Dendritic cell treated with granulocyte-macrophage colony-stimulating factor and Interleukin-4, amounts not matched to agents 40 ng/mL and 50 ng/mL, for 4 days (primary cell): ENCODE measurements at regions not wholly inside any gene's neighbourhood (a gene's known extent, or its start where the extent isn't known, plus 50 kb on each side); places are given as distances from the start of the nearest gene placed in this dataset.

Source experiments
- H3K27ac Mint-ChIP-seq: one replicate; pipeline ENCODE4 v1.8.0; 2022; ENCODE audit warnings: mild to moderate bottlenecking, mixed read lengths
- H3K27me3 Mint-ChIP-seq: one replicate; pipeline ENCODE4 v1.8.0; 2022; ENCODE audit warnings: mild to moderate bottlenecking, mixed read lengths
- H3K36me3 Mint-ChIP-seq: one replicate; pipeline ENCODE4 v1.8.0; 2022; ENCODE audit warnings: low read depth, mixed read lengths
- H3K4me1 Mint-ChIP-seq: one replicate; pipeline ENCODE4 v1.8.0; 2022; ENCODE audit warnings: low read depth, mixed read lengths
- H3K4me3 Mint-ChIP-seq: one replicate; pipeline ENCODE4 v1.8.0; 2022; ENCODE audit warnings: mild to moderate bottlenecking, moderate library complexity, mixed read lengths
- H3K9me3 Mint-ChIP-seq: one replicate; pipeline ENCODE4 v1.8.0; 2022; ENCODE audit warnings: mixed read lengths
- intact Hi-C: fragments of 100-400 bp; cut with micrococcal nuclease; formaldehyde crosslinking; loops from one replicate; pipeline ENCODE4 v1.15.0; 2022

DNA sequence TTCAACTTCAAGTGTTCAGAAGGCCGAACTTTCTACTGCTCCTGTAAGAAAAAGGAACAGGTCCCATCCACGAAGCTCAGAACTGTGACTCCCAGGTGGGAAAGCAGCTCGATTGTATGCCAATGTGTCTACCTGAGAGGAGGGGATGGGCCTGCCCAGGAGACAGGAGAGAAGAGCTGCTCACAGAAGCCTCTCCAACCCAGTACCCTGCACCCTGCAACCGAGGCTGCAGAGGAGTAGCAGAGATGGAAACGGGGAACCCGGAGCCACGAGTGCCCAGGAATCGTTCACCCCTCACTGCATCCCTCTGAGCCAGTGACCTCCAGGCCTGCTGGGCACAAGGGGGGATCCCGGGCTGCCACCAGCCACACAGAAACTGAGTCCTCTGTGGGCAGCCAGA lies 86.5 kb upstream of the PRR23E start:
- H3K4me1 Mint-ChIP-seq, result no peaks in the 10 kb centered on the region
- H3K27me3 Mint-ChIP-seq, result peaks cover 5% of the 10 kb centered on the region
- intact Hi-C loops, result no loop called here
- H3K9me3 Mint-ChIP-seq, result peaks cover 5% of the 10 kb centered on the region
- no peak overlapping the region for H3K4me3 Mint-ChIP-seq
- no peak overlapping the region for H3K27ac Mint-ChIP-seq
- no peaks in the 10 kb centered on the region for H3K36me3 Mint-ChIP-seq

DNA sequence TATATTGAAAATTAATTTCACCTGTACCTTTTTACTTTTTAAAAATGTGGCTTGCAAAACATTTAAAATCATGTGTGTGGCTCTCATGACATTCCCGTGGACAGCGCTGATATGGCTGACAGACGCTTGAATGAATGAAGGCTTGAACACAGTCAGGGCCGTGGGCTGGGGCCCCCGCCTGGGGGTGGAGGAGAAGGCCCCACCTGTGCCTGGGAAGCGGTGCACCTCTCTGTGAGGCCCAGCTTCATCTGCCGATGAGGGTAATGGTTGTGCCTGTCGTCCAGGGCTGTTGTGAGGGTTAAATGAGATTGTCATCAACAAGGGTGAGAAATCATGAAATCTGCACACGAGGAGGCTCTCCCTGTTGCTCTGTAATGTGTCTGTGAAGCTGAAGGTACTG lies 85.9 kb upstream of the PRR23E start:
- Mint-ChIP-seq H3K27ac (no peak overlapping the region), H3K4me1 (no peaks in the 10 kb centered on the region), H3K9me3 (peaks cover 8% of the 10 kb centered on the region), H3K4me3 (no peak overlapping the region), H3K27me3 (peaks cover 5% of the 10 kb centered on the region), H3K36me3 (no peaks in the 10 kb centered on the region)
- intact Hi-C loops, result no loop called here

DNA sequence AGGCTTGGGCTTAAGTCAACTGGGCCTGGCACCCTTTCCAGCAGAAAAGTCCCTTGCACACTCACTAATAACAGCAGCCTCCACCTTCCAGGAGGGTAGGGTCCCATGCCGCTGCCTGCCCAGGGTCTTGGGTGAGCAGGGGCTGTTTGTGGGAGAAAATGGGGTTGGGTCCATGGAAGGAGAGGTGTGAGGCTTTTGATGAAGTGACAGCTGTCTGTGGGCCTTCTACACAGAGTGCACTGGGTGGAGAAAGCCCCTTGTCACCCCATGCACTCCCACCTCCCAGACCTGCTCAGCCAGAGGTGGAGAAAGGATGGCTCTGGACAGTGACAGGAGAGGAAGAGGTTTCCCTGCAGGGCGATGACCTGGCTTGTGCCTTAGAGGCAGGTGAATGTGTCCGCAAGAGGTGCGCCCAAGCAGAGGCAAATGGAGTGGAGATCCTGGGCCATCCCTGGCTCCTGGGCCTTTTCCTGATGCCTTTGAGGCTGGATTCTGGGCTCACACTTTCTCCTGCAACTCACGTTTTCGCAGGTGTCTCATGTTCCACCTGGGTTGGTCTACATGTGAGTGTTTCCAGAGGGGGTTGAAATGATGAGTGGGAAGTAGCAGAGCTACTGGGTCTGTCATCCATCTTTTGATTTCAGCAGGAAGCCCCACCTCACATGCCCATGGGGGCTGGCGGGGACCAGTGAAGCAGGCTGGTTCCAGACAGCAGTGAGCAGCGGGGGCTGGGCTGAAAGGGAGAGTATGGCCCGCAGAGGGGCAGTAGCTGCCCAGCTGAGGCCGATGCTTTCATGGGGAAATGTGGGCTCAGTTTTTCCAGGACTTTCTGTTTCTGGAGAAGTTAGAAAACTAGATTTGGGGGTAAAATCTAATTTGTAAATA lies 85.2 kb upstream of the PRR23E start:
- H3K4me3 Mint-ChIP-seq, result no peak overlapping the region
- H3K27me3 Mint-ChIP-seq, result peaks cover 5% of the 10 kb centered on the region
- intact Hi-C loops, result no loop called here
- no peak overlapping the region for H3K27ac Mint-ChIP-seq
- no peaks in the 10 kb centered on the region for H3K36me3 Mint-ChIP-seq
- H3K9me3 Mint-ChIP-seq, result peaks cover 15% of the 10 kb centered on the region
- no peaks in the 10 kb centered on the region for H3K4me1 Mint-ChIP-seq

DNA sequence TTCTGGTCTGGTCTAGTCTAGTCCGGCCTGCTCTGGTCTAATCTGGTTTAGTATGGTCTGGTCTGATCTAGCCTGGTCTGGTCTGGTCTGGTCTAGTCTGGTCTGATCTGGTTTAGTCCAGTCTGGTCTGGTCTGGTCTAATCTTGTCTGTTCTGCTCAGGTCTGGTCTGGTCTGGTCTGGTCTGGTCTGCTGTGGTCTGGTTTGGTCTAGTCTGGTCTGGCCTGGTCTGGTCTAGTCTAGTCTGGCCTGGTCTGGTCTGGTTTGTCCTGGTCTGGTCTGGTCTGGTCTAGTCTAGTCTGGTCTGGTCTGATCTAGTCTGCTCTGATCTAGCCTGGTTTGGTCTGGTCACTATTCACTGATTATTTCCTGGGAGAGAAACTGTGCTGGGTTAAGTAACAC lies 84.1 kb upstream of the PRR23E start:
- Mint-ChIP-seq H3K4me3 (no peak overlapping the region), H3K36me3 (no peaks in the 10 kb centered on the region), H3K27ac (no peak overlapping the region), H3K4me1 (no peaks in the 10 kb centered on the region), H3K9me3 (peaks cover 19% of the 10 kb centered on the region), H3K27me3 (peaks cover 5% of the 10 kb centered on the region)
- intact Hi-C loops, result no loop called here

DNA sequence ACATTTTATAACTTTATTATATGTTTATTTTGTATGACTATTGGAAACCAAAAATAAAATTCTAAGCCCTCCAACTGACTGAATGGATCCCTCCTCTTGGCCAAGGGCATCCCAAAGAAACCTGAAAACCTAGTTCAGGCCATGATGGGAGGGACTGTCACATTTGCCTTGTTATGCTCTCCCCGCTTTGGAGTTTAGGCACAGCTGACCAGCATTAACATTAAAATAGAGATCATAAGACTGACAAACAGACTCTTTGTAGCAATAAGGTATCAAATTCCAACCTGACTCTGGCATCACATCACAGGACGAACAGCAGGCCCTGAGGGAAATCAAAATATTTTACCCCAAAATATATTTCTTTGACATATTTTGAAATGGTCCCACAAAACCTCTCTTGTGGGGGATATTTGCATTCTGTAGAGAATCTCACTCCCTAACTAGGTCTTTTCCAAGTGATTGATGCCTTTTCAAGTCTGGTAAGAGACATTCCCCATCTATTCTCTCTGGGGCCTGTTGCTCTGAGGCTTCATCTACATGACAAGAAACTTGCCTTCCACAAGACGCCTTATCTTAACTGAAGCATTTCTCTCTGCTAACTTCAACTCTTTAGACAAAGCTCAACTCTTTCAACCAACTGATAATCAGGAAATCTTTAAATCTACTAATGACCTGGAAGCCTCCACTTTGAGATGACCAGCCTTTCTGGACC lies 81.8 kb upstream of the PRR23E start:
- intact Hi-C loops, result no loop called here
- Mint-ChIP-seq H3K27ac (no peak overlapping the region), H3K4me1 (no peaks in the 10 kb centered on the region), H3K9me3 (peaks cover 28% of the 10 kb centered on the region), H3K4me3 (no peak overlapping the region), H3K27me3 (peaks cover 4% of the 10 kb centered on the region), H3K36me3 (no peaks in the 10 kb centered on the region)

DNA sequence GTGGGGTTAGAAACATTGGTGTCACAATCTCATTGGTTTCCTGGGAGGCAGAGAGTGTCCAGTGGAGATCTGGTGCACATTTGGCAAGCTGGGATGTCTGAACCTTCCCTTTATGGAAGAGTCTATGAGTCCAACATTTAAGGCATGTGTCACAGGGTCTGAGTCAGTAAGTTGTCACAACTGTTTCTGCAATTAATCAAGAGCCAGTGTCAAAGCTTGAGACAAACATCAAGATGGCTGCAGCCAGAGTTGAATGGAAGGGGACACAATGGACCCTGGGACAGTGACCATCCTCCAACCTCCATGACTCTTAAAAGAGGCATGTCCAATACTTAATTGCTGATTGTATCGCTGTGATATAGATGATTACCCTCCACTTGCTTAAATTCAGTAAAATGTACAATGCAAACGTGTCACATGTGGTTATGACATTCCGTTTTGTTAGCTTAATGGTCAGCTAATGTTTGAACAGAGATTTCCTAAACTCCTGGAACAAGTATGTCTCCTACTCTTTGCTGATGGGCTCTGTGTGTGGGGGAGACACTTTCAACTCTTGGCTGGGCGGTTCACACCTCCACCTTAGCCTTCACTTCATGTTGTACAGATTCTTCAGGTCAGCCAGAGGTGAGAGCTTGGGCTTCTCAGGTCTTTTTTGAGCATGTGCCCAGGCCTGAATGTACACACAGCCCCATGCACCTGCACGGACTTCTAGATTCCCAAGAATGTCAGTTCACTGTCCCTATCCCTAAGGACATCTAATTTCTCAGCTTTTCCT lies 79.9 kb upstream of the PRR23E start:
- Mint-ChIP-seq H3K27ac (no peak overlapping the region), H3K4me1 (no peaks in the 10 kb centered on the region), H3K36me3 (no peaks in the 10 kb centered on the region), H3K4me3 (no peak overlapping the region), H3K9me3 (peaks cover 28% of the 10 kb centered on the region), H3K27me3 (peaks cover 5% of the 10 kb centered on the region)
- intact Hi-C loops, result no loop called here

DNA sequence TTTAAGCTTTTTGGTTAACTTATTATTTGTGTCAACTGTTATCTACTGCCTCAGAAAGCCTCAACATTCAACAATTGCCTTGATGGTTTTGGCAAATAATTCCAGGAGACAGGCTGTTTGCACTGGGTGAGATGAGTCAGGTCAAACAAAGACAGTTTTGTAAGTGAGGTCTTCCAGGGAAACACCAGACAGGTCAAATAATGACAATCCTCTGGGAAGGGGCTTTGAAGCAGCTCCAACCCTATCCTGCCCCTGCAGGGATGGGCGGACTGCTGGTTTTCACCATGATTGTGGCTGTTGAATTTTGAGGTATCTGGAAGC lies 79.4 kb upstream of the PRR23E start:
- no peaks in the 10 kb centered on the region for H3K36me3 Mint-ChIP-seq
- no peaks in the 10 kb centered on the region for H3K4me1 Mint-ChIP-seq
- peaks cover 28% of the 10 kb centered on the region for H3K9me3 Mint-ChIP-seq
- H3K4me3 Mint-ChIP-seq, result no peak overlapping the region
- intact Hi-C loops, result no loop called here
- no peak overlapping the region for H3K27ac Mint-ChIP-seq
- peaks cover 5% of the 10 kb centered on the region for H3K27me3 Mint-ChIP-seq

DNA sequence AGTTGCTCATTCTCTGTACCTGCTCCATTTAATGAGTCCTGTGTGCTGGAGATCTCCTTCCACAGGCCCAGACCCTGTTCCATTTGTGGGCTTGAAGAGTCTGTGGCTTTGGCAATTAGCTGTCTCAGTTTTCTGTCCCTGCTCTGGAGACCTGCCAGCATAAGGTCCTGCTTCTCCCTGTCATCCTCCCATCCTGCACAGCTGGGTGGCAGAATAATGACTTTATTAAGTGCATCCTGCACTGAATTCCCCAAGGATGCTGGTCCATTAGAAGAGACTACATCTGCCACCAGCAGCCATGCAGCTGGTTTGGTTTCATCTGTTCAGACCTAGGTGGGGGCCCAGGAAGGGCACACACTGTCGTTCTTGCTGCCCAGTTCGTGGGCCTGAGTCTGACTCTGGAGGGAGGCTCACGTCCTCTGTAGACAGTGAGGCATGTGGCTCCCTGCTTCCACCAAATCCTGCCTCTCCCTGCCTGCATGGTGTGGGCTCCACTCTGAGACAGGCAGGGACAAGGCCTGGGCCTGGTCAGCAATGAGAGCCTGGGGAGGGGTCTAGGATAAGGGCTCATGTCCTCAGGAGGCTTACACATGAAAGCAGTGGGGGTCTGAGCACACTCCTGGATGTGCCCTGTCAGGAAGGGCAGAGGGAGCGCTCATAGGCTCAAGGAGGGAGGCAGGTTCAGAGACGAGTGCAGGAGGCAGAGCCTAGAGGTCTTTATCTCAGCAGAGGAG lies 78.4 kb upstream of the PRR23E start:
- H3K4me3 Mint-ChIP-seq, result no peak overlapping the region
- no peaks in the 10 kb centered on the region for H3K4me1 Mint-ChIP-seq
- H3K36me3 Mint-ChIP-seq, result no peaks in the 10 kb centered on the region
- H3K27ac Mint-ChIP-seq, result no peak overlapping the region
- peaks cover 5% of the 10 kb centered on the region for H3K27me3 Mint-ChIP-seq
- H3K9me3 Mint-ChIP-seq, result peaks cover 28% of the 10 kb centered on the region
- intact Hi-C loops, result no loop called here

DNA sequence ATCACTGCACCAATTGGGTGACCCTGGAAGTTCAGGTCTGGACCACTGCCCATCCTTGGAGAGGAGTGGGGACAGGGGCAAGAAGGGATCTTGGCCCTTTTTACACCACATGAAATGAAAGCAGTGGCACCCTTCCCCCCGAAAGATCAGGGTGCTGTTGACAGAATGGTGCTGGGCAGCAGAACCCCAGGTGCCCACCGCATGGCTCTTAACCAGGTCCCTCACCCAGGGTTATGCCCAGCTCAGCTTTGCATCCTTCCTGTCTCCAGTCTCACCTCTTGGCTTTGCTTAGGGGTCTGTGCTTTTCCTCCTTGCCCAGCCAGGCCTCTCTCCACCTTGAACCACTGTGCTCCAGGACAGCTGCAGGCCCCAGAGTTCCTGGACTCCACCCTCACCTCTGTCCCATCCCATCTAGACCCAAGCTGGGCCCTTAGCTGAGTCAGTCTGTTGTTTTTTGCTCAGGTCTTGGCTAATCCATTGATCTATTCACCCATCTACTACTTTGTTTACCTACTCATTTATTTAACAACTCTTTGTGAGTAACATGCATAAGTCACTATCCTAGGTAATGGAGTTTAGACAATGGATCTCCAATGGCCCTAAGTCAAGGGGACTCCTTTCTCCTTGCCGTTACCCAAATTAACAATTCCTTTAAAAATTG lies 77.1 kb upstream of the PRR23E start:
- intact Hi-C loops, result no loop called here
- Mint-ChIP-seq H3K4me3 (no peak overlapping the region), H3K9me3 (peaks cover 28% of the 10 kb centered on the region), H3K27ac (no peak overlapping the region), H3K36me3 (no peaks in the 10 kb centered on the region), H3K27me3 (peaks cover 4% of the 10 kb centered on the region), H3K4me1 (no peaks in the 10 kb centered on the region)

DNA sequence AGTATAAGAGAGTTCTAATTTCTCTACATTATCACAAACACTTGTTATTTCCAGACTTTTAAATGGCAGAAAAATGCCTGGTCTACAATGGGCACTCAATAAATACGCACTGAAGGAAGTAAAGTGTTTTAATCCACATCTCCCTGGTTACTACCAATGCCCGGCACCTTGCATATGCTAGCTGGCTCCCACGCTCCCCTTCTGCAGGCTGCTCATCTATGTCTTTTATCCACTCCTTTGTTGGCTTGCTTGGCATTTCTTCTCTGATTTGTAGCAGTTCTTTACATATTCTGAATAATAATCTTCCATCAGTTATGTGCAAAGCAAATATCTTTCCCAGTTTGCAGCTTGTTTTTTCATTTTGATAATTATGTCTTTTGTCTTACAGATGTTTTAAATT lies 74.6 kb upstream of the PRR23E start:
- intact Hi-C loops, result no loop called here
- Mint-ChIP-seq H3K27me3 (peaks cover 4% of the 10 kb centered on the region), H3K4me1 (no peaks in the 10 kb centered on the region), H3K4me3 (no peak overlapping the region), H3K27ac (no peak overlapping the region), H3K9me3 (peaks cover 9% of the 10 kb centered on the region), H3K36me3 (no peaks in the 10 kb centered on the region)

DNA sequence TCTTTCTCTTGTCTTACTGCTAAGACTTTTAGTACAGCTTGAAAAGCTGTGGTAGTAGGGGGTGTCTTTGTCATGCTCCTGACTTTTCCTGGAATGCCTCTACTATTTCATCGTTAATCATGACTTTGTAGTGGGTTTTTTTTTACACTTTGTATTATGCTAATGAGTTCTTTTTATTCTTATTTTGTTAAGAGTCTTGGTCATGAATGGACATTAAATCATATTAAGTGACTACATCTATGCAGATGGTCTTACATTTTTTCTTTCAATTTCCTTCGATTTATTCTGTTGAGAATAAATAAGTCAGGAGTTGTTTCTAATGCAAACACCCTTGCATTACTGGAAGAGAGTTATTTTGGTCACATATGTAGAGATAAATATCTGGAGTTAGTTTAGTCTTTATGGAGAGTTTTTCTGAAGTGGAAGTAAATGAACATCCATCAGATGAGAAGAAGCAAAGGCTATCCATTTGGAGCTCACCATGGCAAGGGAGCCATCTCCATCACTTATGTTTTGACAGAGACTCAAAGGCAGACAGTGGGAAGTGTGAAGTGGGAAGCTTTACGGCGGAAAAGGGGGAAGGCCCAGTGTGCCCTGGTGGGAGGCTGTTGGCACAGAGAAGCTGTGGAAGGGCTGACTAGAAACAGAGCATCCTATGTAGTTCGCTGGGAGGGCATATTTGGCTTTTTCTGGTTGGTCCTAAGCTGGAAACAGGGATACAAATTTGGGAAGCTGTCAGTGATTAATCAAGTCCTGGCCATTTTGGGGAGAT lies 73.1 kb upstream of the PRR23E start:
- H3K4me1 Mint-ChIP-seq, result no peaks in the 10 kb centered on the region
- H3K27me3 Mint-ChIP-seq, result peaks cover 4% of the 10 kb centered on the region
- H3K36me3 Mint-ChIP-seq, result no peaks in the 10 kb centered on the region
- intact Hi-C loops, result no loop called here
- no peaks in the 10 kb centered on the region for H3K9me3 Mint-ChIP-seq
- no peak overlapping the region for H3K27ac Mint-ChIP-seq
- H3K4me3 Mint-ChIP-seq, result no peak overlapping the region

DNA sequence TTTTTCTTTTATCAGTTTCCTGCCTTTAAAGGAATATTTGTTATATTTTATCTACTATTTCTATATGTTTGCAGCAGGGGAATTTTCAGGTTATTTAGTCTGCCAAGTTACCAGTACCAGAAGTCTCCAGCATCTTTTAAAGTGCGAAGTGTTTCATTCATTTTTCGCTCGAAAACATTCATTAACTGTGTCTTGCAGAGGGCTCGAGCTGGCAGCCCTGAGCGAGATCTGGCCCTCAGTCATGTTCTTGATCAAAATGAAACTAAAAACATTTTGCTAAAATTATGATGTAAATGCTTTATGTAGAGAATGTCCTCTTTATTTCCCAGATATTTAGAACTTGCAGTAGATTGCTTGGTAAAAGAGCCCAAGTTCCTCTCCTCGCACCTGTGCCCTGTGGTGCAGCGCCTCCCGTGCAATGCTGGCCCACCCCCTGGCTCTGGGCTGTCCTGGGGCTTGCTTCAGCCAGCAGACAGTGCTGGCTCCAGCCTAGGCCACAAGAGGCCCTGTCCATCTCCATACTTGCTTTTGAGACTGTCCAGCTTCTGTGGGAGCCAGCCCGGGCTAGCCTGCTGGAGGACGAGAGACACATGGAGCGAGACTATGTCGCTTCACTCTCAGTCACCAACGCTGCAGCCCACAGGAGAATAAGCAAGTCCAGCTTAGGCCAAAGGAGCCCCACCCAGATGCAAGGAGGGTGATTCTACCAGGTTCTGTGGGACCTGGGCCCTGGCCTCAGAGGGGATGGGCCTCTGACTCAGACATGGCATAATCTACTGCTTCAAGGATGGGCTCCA lies 71.9 kb upstream of the PRR23E start:
- intact Hi-C loops, result no loop called here
- Mint-ChIP-seq H3K4me1 (no peaks in the 10 kb centered on the region), H3K9me3 (no peaks in the 10 kb centered on the region), H3K4me3 (no peak overlapping the region), H3K27me3 (peaks cover 4% of the 10 kb centered on the region), H3K27ac (no peak overlapping the region), H3K36me3 (no peaks in the 10 kb centered on the region)
